Neuronal stem cell (in vitro differentiated cells): ENCODE measurements at regions not wholly inside any gene's neighbourhood (a gene's known extent, or its start where the extent isn't known, plus 50 kb on each side); places are given as distances from the start of the nearest gene placed in this dataset.

ENCODE experiments used
- DNase-seq: peaks from one replicate; pipeline ENCODE4 v3.0.0-alpha.2; 2013; ENCODE audit warnings: low spot score
- H2AFZ ChIP-seq: one replicate; pipeline ENCODE4 v1.6.1; 2013; ENCODE audit warnings: mild to moderate bottlenecking, low read length, inconsistent platforms
- H2AK5ac ChIP-seq: 2 replicates; pipeline ENCODE4 v1.6.1; 2013; ENCODE audit warnings: low read depth, mild to moderate bottlenecking, inconsistent platforms, low read length, moderate library complexity, mixed read lengths
- H2BK120ac ChIP-seq: 2 replicates; pipeline ENCODE4 v1.6.1; 2013; ENCODE audit warnings: low read depth, mild to moderate bottlenecking, inconsistent platforms, low read length, moderate library complexity, mixed read lengths
- H2BK12ac ChIP-seq: one replicate; pipeline ENCODE4 v1.6.1; 2013; ENCODE audit warnings: low read length, inconsistent platforms
- H2BK15ac ChIP-seq: 2 replicates; pipeline ENCODE4 v1.6.1; 2013; ENCODE audit warnings: mild to moderate bottlenecking, low read length, inconsistent platforms, mixed read lengths
- H2BK5ac ChIP-seq: one replicate; pipeline ENCODE4 v1.6.1; 2013; ENCODE audit warnings: inconsistent platforms, mild to moderate bottlenecking, low read length, moderate library complexity
- H3K14ac ChIP-seq: one replicate; pipeline ENCODE4 v1.6.1; 2013; ENCODE audit warnings: low read length, inconsistent platforms
- H3K18ac ChIP-seq: 2 replicates; pipeline ENCODE4 v1.6.1; 2013; ENCODE audit warnings: low read length, inconsistent platforms
- H3K23ac ChIP-seq: 2 replicates; pipeline ENCODE4 v1.6.1; 2013; ENCODE audit warnings: low read depth, mild to moderate bottlenecking, mixed read lengths, low read length, inconsistent platforms; ENCODE audit not compliant: poor library complexity
- H3K27ac ChIP-seq: replicated peaks from 3 replicates; pipeline ENCODE4 v1.5.1; 2013; ENCODE audit warnings: low read length, inconsistent platforms
- H3K27me3 ChIP-seq, 3 experiments: 2 replicates each; pipeline ENCODE4 v1.6.1; 2013; ENCODE audit warnings: low read length in 3 of 3, mild to moderate bottlenecking in 2 of 3, inconsistent platforms in 1 of 3, low read depth in 1 of 3, mixed read lengths in 1 of 3, moderate library complexity in 1 of 3; ENCODE audit not compliant: control insufficient read depth in 3 of 3, insufficient read depth in 3 of 3
- H3K36me3 ChIP-seq, 2 donors: replicated peaks in 1 of 2; 2 replicates each; pipeline ENCODE4 v1.6.1; 2013; ENCODE audit warnings: low read length in 2 of 2; ENCODE audit not compliant: control insufficient read depth in 2 of 2, insufficient read depth in 2 of 2
- H3K4ac ChIP-seq: 2 replicates; pipeline ENCODE4 v1.6.1; 2013; ENCODE audit warnings: inconsistent platforms, mild to moderate bottlenecking, low read length, moderate library complexity
- H3K4me1 ChIP-seq, 2 donors: 1 replicate in 1 of 2; 2 replicates in 1 of 2; pipeline ENCODE4 v1.6.1; 2013; ENCODE audit warnings: low read length in 2 of 2, low read depth in 1 of 2; ENCODE audit not compliant: control insufficient read depth in 2 of 2, insufficient read depth in 1 of 2
- H3K4me2 ChIP-seq: one replicate; pipeline ENCODE4 v1.6.1; 2013; ENCODE audit warnings: mild to moderate bottlenecking, low read length, inconsistent platforms; ENCODE audit not compliant: insufficient read depth, poor library complexity, severe bottlenecking
- H3K4me3 ChIP-seq, 2 donors: 2 replicates each; pipeline ENCODE4 v1.5.1; 2013; ENCODE audit warnings: low read length in 2 of 2, mild to moderate bottlenecking in 2 of 2, inconsistent platforms in 1 of 2, moderate library complexity in 1 of 2
- H3K79me1 ChIP-seq: one replicate; pipeline ENCODE4 v1.6.1; 2013; ENCODE audit warnings: low read depth, mild to moderate bottlenecking, inconsistent platforms, low read length, moderate library complexity
- H3K9ac ChIP-seq: one replicate; pipeline ENCODE4 v1.6.1; 2013; ENCODE audit warnings: mild to moderate bottlenecking, low read depth, low read length, inconsistent platforms; ENCODE audit not compliant: poor library complexity
- H3K9me3 ChIP-seq, 2 donors: replicated peaks in 1 of 2; 2 replicates each; pipeline versions ENCODE3 to v1.6.1; 2013; ENCODE audit warnings: low read length in 2 of 2, mild to moderate bottlenecking in 2 of 2, inconsistent platforms in 1 of 2, low read depth in 1 of 2, mixed read lengths in 1 of 2, moderate library complexity in 1 of 2; ENCODE audit not compliant: control insufficient read depth in 2 of 2, insufficient read depth in 1 of 2
- H4K8ac ChIP-seq: one replicate; pipeline ENCODE4 v1.6.1; 2013; ENCODE audit warnings: low read depth, mild to moderate bottlenecking, inconsistent platforms, low read length, moderate library complexity
- H4K91ac ChIP-seq: one replicate; pipeline ENCODE4 v1.6.1; 2013; ENCODE audit warnings: low read length, low read depth, mild to moderate bottlenecking, inconsistent platforms; ENCODE audit not compliant: poor library complexity
- WGBS, 2 donors: extraction: QIAGEN DNeasy Blood & Tissue Kit; methylation state at CpG; one replicate each; pipeline ENCODE4 v1.1.7; 2013; ENCODE audit warnings: missing lambda C conversion rate in 2 of 2, mixed read lengths in 1 of 2; ENCODE audit not compliant: insufficient read length in 2 of 2, insufficient replicate concordance in 1 of 2; ENCODE audit errors: extremely low coverage in 2 of 2; 5-methylcytosine and 5-hydroxymethylcytosine counted together

DNA sequence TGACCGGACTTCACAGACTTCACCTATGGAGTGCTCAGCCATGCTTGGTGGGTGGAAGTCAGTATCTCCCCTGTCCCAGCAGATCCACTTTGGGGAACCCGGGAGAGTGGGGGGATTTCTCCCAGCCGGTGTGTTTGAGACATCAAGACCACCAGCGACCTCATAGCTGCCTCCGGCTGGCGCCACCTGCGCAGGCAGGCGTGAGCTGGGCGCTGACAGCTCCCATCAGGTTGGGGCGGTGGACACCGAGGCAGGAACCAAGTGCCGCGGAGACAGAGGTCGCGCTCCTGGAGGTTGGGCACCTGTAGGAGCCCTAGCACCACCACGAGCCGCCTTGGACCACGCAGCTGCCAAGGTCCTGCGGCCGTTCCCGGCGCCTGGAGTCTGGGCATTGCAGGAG lies 124.0 kb upstream of the LARP1 start:
- H4K8ac ChIP-seq, result no peak overlapping the region
- H3K18ac ChIP-seq, result peak overlapping the region; percentile 3
- no peak overlapping the region for H2BK12ac ChIP-seq
- no peak overlapping the region for H2BK120ac ChIP-seq
- no peak for DNase-seq
- no peak overlapping the region for H3K14ac ChIP-seq
- no CpG with 5 or more reads among the region's 22 CpGs for WGBS, 2 donors
- H3K9ac ChIP-seq, result no peak overlapping the region
- H2AK5ac ChIP-seq, result peak overlapping the region; percentile 15
- H3K4ac ChIP-seq, result no peak overlapping the region
- no peak overlapping the region for H3K27ac ChIP-seq
- peaks cover 0 to 12% (median 0%) of the 10 kb centered on the region in 3 experiments for H3K27me3 ChIP-seq
- H2BK15ac ChIP-seq, result no peak overlapping the region
- H2AFZ ChIP-seq, result no peak overlapping the region
- no peaks in the 10 kb centered on the region for H3K79me1 ChIP-seq
- no peak overlapping the region for H3K4me3 ChIP-seq
- H4K91ac ChIP-seq, result no peak overlapping the region
- H3K9me3 ChIP-seq, result no peaks in the 10 kb centered on the region
- no peak overlapping the region for H3K23ac ChIP-seq
- H3K4me1 ChIP-seq, result no peaks in the 10 kb centered on the region
- H2BK5ac ChIP-seq, result no peak overlapping the region
- no peak overlapping the region for H3K4me2 ChIP-seq
- no peaks in the 10 kb centered on the region for H3K36me3 ChIP-seq

GRCh38 chr5:154630410-154630809 lies 124.8 kb upstream of the LARP1 start:
- Histone ChIP-seq H4K8ac (no peak overlapping the region), H3K23ac (no peak overlapping the region), H3K4me3 (no peak overlapping the region), H2BK5ac (no peak overlapping the region), H3K36me3 (no peaks in the 10 kb centered on the region), H3K18ac (no peak overlapping the region), H3K4me2 (no peak overlapping the region), H3K27ac (no peak overlapping the region), H3K9me3 (no peaks in the 10 kb centered on the region), H2BK15ac (no peak overlapping the region), H3K79me1 (no peaks in the 10 kb centered on the region), H3K4ac (no peak overlapping the region), H2AK5ac (no peak overlapping the region), H2BK120ac (no peak overlapping the region), H3K9ac (no peak overlapping the region), H3K27me3 (peaks cover 0 to 12% (median 0%) of the 10 kb centered on the region in 3 experiments), H4K91ac (no peak overlapping the region), H2BK12ac (no peak overlapping the region), H3K4me1 (no peaks in the 10 kb centered on the region), H3K14ac (no peak overlapping the region), H2AFZ (no peak overlapping the region)
- DNase-seq, result no peak
- WGBS, 2 donors, result no CpG with 5 or more reads among the region's 4 CpGs

GRCh38 chr5:154628685-154629084 lies 126.5 kb upstream of the LARP1 start:
- Histone ChIP-seq H3K27ac (no peak overlapping the region), H3K36me3 (no peaks in the 10 kb centered on the region)

GRCh38 chr5:154627698-154628678 lies 127.2 kb upstream of the LARP1 start:
- no peak overlapping the region for H2BK12ac ChIP-seq
- no peak overlapping the region for H4K91ac ChIP-seq
- no peak overlapping the region for H4K8ac ChIP-seq
- H2BK5ac ChIP-seq, result no peak overlapping the region
- H2BK15ac ChIP-seq, result peak overlapping the region; percentile 70
- no peak overlapping the region for H3K14ac ChIP-seq
- H2AK5ac ChIP-seq, result no peak overlapping the region
- no peaks in the 10 kb centered on the region for H3K9me3 ChIP-seq
- no peak overlapping the region for H3K4me2 ChIP-seq
- no peak overlapping the region for H3K9ac ChIP-seq
- no peak overlapping the region for H2BK120ac ChIP-seq
- H3K27ac ChIP-seq, result no peak overlapping the region
- no peak overlapping the region for H3K4ac ChIP-seq
- no CpG with 5 or more reads among the region's 7 CpGs for WGBS, 2 donors
- H3K23ac ChIP-seq, result no peak overlapping the region
- no peak for DNase-seq
- H3K36me3 ChIP-seq, result no peaks in the 10 kb centered on the region
- peaks cover 0 to 12% (median 0%) of the 10 kb centered on the region in 3 experiments for H3K27me3 ChIP-seq
- peak overlapping the region; percentile 42 for H3K18ac ChIP-seq
- no peaks in the 10 kb centered on the region for H3K79me1 ChIP-seq
- H2AFZ ChIP-seq, result no peak overlapping the region
- no peak overlapping the region for H3K4me3 ChIP-seq
- no peaks in the 10 kb centered on the region for H3K4me1 ChIP-seq

More at GRCh38 chr5:154628685-154629084, 126.5 kb upstream of the LARP1 start:
- Histone ChIP-seq H3K27me3 (peaks cover 0 to 12% (median 0%) of the 10 kb centered on the region in 3 experiments), H4K91ac (no peak overlapping the region), H2BK15ac (no peak overlapping the region), H3K4me1 (no peaks in the 10 kb centered on the region), H3K14ac (no peak overlapping the region), H3K9ac (no peak overlapping the region), H4K8ac (no peak overlapping the region), H2BK12ac (no peak overlapping the region), H2BK5ac (no peak overlapping the region), H3K18ac (no peak overlapping the region), H3K4ac (no peak overlapping the region), H3K4me2 (no peak overlapping the region), H2AK5ac (no peak overlapping the region), H3K4me3 (no peak overlapping the region), H3K9me3 (no peaks in the 10 kb centered on the region), H3K23ac (no peak overlapping the region), H2BK120ac (no peak overlapping the region), H3K79me1 (no peaks in the 10 kb centered on the region), H2AFZ (no peak overlapping the region)
- no CpG with 5 or more reads among the region's 4 CpGs for WGBS, 2 donors
- no peak for DNase-seq
